ENCODE measurements at regions not wholly inside any gene's neighbourhood (a gene's known extent, or its start where the extent isn't known, plus 50 kb on each side); places are given as distances from the start of the nearest gene placed in this dataset.

- TF ChIP-seq RAD21 (IDR thresholded peaks at IDR 0.05; ENCODE audit: low read depth) (no peak), EP300 (IDR thresholded peaks at IDR 0.05; ENCODE audit: borderline replicate concordance) (no peak), CREB1 (IDR thresholded peaks at IDR 0.05; ENCODE audit: low read depth) (no peak), TEAD4 (IDR thresholded peaks at IDR 0.05) (no peak)
- TF ChIP-seq, protein P1, sequence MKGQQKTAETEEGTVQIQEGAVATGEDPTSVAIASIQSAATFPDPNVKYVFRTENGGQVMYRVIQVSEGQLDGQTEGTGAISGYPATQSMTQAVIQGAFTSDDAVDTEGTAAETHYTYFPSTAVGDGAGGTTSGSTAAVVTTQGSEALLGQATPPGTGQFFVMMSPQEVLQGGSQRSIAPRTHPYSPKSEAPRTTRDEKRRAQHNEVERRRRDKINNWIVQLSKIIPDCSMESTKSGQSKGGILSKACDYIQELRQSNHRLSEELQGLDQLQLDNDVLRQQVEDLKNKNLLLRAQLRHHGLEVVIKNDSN (IDR thresholded peaks at IDR 0.05), result no peak
These were observed 283.0 kb downstream of the SMOC2 start for GRCh38 chr6:168724033-168724432.
